GM18505 (cell line): ENCODE measurements at regions not wholly inside any gene's neighbourhood (a gene's known extent, or its start where the extent isn't known, plus 50 kb on each side); places are given as distances from the start of the nearest gene placed in this dataset.

Experiments used
- ATAC-seq: cut with Tn5 transposase; IDR thresholded peaks from one replicate; pipeline ENCODE4 v1.9.1; 2021; ENCODE audit not compliant: unreplicated experiment
- POLR2A ChIP-seq: IDR thresholded peaks from 4 replicates; pipeline ENCODE4 v1.6.1; 2011; ENCODE audit warnings: borderline replicate concordance; ENCODE audit not compliant: insufficient read depth, insufficient read length; ENCODE audit errors: extremely low read depth

DNA sequence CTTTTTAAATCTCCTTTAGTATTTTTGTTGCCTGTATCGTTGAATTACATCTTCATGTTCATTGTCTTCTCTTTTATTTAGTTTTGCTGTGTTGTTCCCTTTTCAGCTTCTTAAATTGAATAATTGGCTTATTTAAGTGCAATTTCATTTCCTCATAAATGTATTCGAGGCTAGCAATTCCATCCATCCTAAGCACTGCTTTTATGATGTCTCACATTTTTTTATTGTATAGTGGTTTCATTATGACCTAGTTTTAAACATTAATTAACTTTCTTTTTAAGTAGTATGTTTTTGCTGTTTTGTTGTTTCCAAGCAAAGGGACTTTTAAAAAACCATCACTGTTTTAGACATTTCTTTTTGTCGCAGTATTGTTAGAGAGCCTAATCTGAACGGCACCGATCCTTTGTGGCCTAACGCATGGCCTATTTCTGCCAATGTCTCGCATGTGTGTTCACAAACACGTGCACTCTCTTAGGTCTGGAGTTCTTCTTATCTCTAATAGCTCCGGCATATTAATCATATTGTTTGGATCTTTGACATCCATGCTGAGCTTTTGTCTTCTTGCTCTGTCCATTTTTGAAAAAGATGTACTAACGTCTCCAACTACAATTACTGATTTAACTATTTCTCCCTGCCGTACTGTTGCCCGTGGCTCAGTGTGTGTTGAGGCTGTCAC, 59.6 kb upstream of the ZNF516 start:
- no peak for ATAC-seq
- no peak for TF ChIP-seq POLR2A

GRCh38 chr18:76553715-76554546, 58.9 kb upstream of the ZNF516 start:
- no peak for ATAC-seq

DNA sequence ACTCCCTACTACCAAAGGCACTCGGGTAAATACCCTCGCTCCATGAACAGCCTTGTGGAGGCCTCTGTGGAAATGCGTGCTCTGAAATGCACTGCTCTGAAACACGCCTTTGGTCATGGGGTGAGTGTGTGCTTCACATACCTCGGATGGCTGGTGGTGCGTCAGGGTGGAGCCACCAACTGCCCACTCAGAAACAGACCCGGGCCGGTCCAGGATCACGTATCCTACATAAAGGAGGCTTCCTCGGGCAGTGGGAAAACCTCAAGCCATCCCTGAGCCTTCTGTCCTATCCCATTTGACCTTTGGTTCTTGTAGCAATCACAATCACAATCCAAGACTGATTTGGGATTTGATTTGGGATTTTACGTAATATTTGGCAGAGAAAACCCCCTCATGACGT, 53.5 kb upstream of the ZNF516 start:
- TF ChIP-seq POLR2A, result no peak
- no peak for ATAC-seq

More at GRCh38 chr18:76553715-76554546, 58.9 kb upstream of the ZNF516 start:
- TF ChIP-seq POLR2A, result no peak

- TF ChIP-seq POLR2A, result no peak
- no peak for ATAC-seq
Observed at GRCh38 chr18:76547296-76547695, 52.3 kb upstream of the ZNF516 start.

GRCh38 chr18:76546436-76546835, 51.4 kb upstream of the ZNF516 start:
- no peak for TF ChIP-seq POLR2A
- ATAC-seq, result no peak

- no peak for ATAC-seq
- TF ChIP-seq POLR2A, result no peak
Observed at GRCh38 chr18:76546088-76546435, 51.0 kb upstream of the ZNF516 start.

- TF ChIP-seq POLR2A, result no peak
- ATAC-seq, result no peak
Observed at GRCh38 chr18:76545433-76546087, 50.5 kb upstream of the ZNF516 start.

- no peak for ATAC-seq
- no peak for TF ChIP-seq POLR2A
Observed at GRCh38 chr18:76544511-76545345, 49.7 kb upstream of the ZNF516 start.
